ENCODE measurements at regions not wholly inside any gene's neighbourhood (a gene's known extent, or its start where the extent isn't known, plus 50 kb on each side); places are given as distances from the start of the nearest gene placed in this dataset.

DNA sequence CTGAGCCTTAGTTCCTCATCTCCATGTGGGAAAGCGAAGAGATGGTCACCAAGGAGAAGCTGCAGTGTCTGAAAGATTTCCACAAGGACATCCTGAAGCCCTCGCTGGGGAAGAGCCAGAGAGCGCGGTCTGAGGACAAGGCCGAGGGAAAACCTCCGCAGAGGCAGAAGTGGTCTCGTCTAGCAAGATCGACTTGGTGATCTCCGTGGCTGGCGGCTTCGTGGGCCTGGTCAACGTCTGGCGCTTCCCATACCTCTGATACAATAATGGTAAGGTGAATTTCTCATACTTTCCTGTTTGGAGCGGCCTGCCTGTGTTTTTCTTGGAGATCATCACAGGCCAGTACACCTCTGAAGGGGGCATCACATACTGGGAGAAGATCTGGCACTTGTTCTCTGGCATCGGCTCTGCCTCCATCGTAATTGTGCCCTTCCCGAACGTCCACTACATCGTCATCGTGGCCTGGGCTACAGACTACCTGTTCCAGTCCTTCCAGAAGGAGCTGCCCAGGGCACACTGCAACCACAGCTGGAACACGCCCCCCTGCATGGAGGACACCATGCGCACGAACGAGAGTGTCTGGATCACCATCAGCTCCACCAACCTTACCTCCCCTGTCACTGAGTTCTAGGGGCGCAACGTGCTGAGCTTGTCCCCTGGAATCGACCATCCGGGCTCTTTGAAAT lies 841.1 kb upstream of the TMPRSS15 start:
- Histone ChIP-seq H3K9ac (replicated peaks; ENCODE audit: extremely low read depth, insufficient read depth, low read length) (no peak overlapping the region), H3K4me3 (replicated peaks in 1 of 3; ENCODE audit: insufficient read depth in 1 of 3, low read depth in 1 of 3, low read length in 3 of 3) (no peak overlapping the region), H3K9me3 (replicated peaks; ENCODE audit: control insufficient read depth, insufficient read depth, low read length) (peaks cover 4% of the 10 kb centered on the region), H4K20me1 (replicated peaks; ENCODE audit: control insufficient read depth, extremely low read depth, insufficient read depth, low read length) (no peaks in the 10 kb centered on the region), H3K4me1 (ENCODE audit: control insufficient read depth, extremely low read depth, insufficient read depth, low read length) (no peaks in the 10 kb centered on the region), H2AFZ (ENCODE audit: low read depth, low read length) (no peak overlapping the region), H3K36me3 (ENCODE audit: control insufficient read depth in 2 of 2, extremely low read depth in 1 of 2, insufficient read depth in 2 of 2, low read length in 2 of 2) (no peaks in the 10 kb centered on the region), H3K27ac (ENCODE audit: insufficient read depth, low read depth, low read length) (no peak overlapping the region), H3K79me2 (ENCODE audit: control insufficient read depth, insufficient read depth, low read length) (no peaks in the 10 kb centered on the region), H3K9me1 (replicated peaks; ENCODE audit: control insufficient read depth, extremely low read depth, insufficient read depth, low read length) (no peaks in the 10 kb centered on the region), H3K27me3 (ENCODE audit: control insufficient read depth in 2 of 2, insufficient read depth in 2 of 2, low read length in 2 of 2) (no peaks in the 10 kb centered on the region), H3K4me2 (ENCODE audit: insufficient read depth, low read length) (no peak overlapping the region)
- no peak for DNase-seq (ENCODE audit: low read depth, low spot score)
- POLR2A ChIA-PET, result no interaction called here
- dilution Hi-C loops (cut with MboI; ENCODE audit: extremely low pct_ligation_motif_present, low sequenced_read_pairs), result no loop called here
- TF ChIP-seq JUN (IDR thresholded peaks at IDR 0.05; ENCODE audit: borderline replicate concordance, insufficient read depth, insufficient read length, low read depth) (no peak), MYC (IDR thresholded peaks at IDR 0.05; ENCODE audit: low read depth, low read length) (no peak)
- no TSS peak for BruUV-seq (replicated peaks)
- no peak for FAIRE-seq
- intact Hi-C loops (cut with micrococcal nuclease), result no loop called here
- CTCF ChIA-PET, result no interaction called here

DNA sequence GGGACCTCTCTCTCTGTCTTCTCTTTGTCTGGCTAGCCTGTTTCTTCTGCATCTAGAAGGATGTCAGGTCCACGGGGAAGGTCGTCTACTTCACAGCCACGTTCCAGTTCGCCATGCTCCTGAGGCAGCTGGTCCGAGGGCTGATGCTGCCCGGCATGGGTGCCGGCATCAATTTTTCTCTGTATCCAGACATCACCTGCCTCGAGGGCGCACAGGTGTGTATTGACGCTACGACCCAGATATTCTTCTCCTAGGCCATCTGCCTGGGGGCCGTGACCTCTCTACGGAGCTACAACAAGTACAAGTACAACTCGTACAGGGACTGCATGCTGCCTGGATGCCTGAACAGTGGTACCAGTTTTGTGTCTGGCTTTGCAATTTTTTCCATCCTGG lies 841.6 kb upstream of the TMPRSS15 start:
- intact Hi-C loops (cut with micrococcal nuclease) (no loop called here), dilution Hi-C loops (cut with MboI; ENCODE audit: extremely low pct_ligation_motif_present, low sequenced_read_pairs) (no loop called here)
- Histone ChIP-seq H3K36me3 (ENCODE audit: control insufficient read depth in 2 of 2, extremely low read depth in 1 of 2, insufficient read depth in 2 of 2, low read length in 2 of 2) (no peaks in the 10 kb centered on the region), H3K4me2 (ENCODE audit: insufficient read depth, low read length) (no peak overlapping the region), H3K27me3 (ENCODE audit: control insufficient read depth in 2 of 2, insufficient read depth in 2 of 2, low read length in 2 of 2) (no peaks in the 10 kb centered on the region), H3K9me3 (replicated peaks; ENCODE audit: control insufficient read depth, insufficient read depth, low read length) (peaks cover 4% of the 10 kb centered on the region), H2AFZ (ENCODE audit: low read depth, low read length) (no peak overlapping the region), H3K4me3 (replicated peaks in 1 of 3; ENCODE audit: insufficient read depth in 1 of 3, low read depth in 1 of 3, low read length in 3 of 3) (no peak overlapping the region), H3K27ac (ENCODE audit: insufficient read depth, low read depth, low read length) (no peak overlapping the region), H3K79me2 (ENCODE audit: control insufficient read depth, insufficient read depth, low read length) (no peaks in the 10 kb centered on the region), H3K4me1 (ENCODE audit: control insufficient read depth, extremely low read depth, insufficient read depth, low read length) (no peaks in the 10 kb centered on the region), H4K20me1 (replicated peaks; ENCODE audit: control insufficient read depth, extremely low read depth, insufficient read depth, low read length) (no peaks in the 10 kb centered on the region), H3K9ac (replicated peaks; ENCODE audit: extremely low read depth, insufficient read depth, low read length) (no peak overlapping the region), H3K9me1 (replicated peaks; ENCODE audit: control insufficient read depth, extremely low read depth, insufficient read depth, low read length) (no peaks in the 10 kb centered on the region)
- DNase-seq (ENCODE audit: low read depth, low spot score), result no peak
- TF ChIP-seq GATA2 (IDR thresholded peaks at IDR 0.05; ENCODE audit: insufficient read depth, insufficient read length, low read depth, low read length) (no peak), MYC (IDR thresholded peaks at IDR 0.05; ENCODE audit: low read depth, low read length) (no peak), JUN (IDR thresholded peaks at IDR 0.05; ENCODE audit: borderline replicate concordance, insufficient read depth, insufficient read length, low read depth) (no peak), FOS (IDR thresholded peaks at IDR 0.05; ENCODE audit: borderline replicate concordance, insufficient read depth, low read length) (no peak), EZH2 (IDR thresholded peaks at IDR 0.05; ENCODE audit: borderline replicate concordance, low read depth, low read length, severe bottlenecking) (no peak), POLR2A (IDR thresholded peaks at IDR 0.05; ENCODE audit: low read depth, low read length) (no peak), POLR2AphosphoS5 (IDR thresholded peaks at IDR 0.05; ENCODE audit: insufficient read depth, low read depth, low read length) (no peak)
- TF ChIP-seq, protein P1, sequence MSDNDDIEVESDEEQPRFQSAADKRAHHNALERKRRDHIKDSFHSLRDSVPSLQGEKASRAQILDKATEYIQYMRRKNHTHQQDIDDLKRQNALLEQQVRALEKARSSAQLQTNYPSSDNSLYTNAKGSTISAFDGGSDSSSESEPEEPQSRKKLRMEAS (IDR thresholded peaks at IDR 0.05; ENCODE audit: insufficient read depth, insufficient read length), result no peak
- TF ChIP-seq, protein P2, sequence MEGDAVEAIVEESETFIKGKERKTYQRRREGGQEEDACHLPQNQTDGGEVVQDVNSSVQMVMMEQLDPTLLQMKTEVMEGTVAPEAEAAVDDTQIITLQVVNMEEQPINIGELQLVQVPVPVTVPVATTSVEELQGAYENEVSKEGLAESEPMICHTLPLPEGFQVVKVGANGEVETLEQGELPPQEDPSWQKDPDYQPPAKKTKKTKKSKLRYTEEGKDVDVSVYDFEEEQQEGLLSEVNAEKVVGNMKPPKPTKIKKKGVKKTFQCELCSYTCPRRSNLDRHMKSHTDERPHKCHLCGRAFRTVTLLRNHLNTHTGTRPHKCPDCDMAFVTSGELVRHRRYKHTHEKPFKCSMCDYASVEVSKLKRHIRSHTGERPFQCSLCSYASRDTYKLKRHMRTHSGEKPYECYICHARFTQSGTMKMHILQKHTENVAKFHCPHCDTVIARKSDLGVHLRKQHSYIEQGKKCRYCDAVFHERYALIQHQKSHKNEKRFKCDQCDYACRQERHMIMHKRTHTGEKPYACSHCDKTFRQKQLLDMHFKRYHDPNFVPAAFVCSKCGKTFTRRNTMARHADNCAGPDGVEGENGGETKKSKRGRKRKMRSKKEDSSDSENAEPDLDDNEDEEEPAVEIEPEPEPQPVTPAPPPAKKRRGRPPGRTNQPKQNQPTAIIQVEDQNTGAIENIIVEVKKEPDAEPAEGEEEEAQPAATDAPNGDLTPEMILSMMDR (IDR thresholded peaks at IDR 0.05; ENCODE audit: extremely low read depth in 1 of 2, insufficient read depth in 1 of 2, low read depth in 1 of 2, low read length in 2 of 2), result no peak
- BruUV-seq (replicated peaks), result no TSS peak
- FAIRE-seq, result no peak
- POLR2A ChIA-PET, result no interaction called here
- CTCF ChIA-PET, result no interaction called here

All from endothelial cell of umbilical vein (primary cell).